ENCODE measurements at regions not wholly inside any gene's neighbourhood (a gene's known extent, or its start where the extent isn't known, plus 50 kb on each side); places are given as distances from the start of the nearest gene placed in this dataset.
"Not testable (repeated sequence)": the region's sequence is repeated elsewhere in the genome, so short reads cannot be mapped to it uniquely, and the experiment has no call there.

- TF ChIP-seq, protein P1, sequence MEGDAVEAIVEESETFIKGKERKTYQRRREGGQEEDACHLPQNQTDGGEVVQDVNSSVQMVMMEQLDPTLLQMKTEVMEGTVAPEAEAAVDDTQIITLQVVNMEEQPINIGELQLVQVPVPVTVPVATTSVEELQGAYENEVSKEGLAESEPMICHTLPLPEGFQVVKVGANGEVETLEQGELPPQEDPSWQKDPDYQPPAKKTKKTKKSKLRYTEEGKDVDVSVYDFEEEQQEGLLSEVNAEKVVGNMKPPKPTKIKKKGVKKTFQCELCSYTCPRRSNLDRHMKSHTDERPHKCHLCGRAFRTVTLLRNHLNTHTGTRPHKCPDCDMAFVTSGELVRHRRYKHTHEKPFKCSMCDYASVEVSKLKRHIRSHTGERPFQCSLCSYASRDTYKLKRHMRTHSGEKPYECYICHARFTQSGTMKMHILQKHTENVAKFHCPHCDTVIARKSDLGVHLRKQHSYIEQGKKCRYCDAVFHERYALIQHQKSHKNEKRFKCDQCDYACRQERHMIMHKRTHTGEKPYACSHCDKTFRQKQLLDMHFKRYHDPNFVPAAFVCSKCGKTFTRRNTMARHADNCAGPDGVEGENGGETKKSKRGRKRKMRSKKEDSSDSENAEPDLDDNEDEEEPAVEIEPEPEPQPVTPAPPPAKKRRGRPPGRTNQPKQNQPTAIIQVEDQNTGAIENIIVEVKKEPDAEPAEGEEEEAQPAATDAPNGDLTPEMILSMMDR (conservative IDR thresholded peaks at IDR 0.05; ENCODE audit: low read depth, low read length), result peak; percentile 69
- peak; percentile 86 for DNase-seq (ENCODE audit: low read depth)
- H3K4me3 ChIP-seq (ENCODE audit: low read depth, low read length), result not testable (repeated sequence)
Measured at GRCh38 chr17:15849054-15849453, 95.9 kb upstream of the ADORA2B start.

DNA sequence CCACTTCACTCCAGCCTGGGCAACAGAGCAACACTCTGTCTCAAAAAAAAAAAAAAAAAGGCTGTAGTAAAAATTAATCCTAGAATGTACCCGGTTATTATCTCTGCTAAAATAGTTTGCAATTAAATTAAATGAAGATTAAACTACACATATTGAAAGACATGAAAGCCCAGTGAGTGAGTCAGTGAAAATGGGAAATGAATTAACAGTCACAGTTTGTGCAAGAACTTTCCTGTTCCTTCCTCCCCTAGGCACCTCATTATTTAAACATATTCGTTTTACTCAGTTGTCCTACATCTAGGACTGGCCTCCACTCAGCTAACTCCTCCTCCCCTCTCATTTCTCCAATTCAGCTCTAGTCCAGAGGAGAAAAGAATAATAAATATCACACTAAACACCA lies 94.9 kb upstream of the ADORA2B start:
- peak; percentile 9 for DNase-seq (ENCODE audit: low read depth)
- not testable (repeated sequence) for H3K4me3 ChIP-seq (ENCODE audit: low read depth, low read length)

DNA sequence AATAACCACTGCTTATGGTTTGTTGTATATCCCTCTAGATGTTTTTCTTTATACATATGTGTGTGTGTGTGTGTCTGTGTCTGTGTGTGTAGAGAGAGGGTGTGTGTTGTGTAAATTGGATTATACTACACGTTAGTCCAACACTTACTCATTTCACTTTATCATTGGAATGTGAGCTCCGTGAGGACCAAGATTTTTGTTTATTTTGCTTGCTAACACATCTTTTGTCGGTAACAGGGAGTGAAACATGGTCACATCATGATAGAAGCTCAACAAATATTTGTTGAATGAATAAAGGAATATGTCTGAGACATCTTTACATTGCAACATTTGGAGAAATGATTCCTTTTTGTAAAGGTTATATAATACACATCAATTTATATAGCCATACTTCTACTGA lies 94.2 kb upstream of the ADORA2B start:
- DNase-seq (ENCODE audit: low read depth), result peak; percentile 65
- H3K4me3 ChIP-seq (ENCODE audit: low read depth, low read length), result not testable (repeated sequence)

DNA sequence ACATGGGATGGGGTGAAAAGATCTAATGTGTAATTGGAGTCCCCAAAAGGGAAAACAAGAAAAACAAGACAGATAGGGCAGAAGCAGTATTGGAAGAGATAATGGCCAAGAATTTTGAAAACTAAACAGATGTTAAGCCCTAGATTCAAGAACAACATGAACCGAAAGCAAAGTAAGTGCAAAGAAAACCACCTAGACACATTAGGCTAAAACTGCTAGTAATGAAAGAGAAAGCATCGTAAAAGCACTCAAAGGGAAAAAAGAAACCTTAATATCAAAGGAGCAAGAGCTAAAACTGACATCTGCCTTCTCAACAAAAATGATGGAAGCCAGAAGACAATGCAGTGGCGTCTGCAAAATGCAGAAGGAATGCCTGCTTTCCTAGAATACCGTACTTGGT lies 92.1 kb upstream of the ADORA2B start:
- not testable (repeated sequence) for DNase-seq (ENCODE audit: low read depth); H3K4me3 ChIP-seq (ENCODE audit: low read depth, low read length)

GRCh38 chr17:15856191-15856590 lies 88.7 kb upstream of the ADORA2B start:
- not testable (repeated sequence) for DNase-seq (ENCODE audit: low read depth); H3K4me3 ChIP-seq (ENCODE audit: low read depth, low read length)

DNA sequence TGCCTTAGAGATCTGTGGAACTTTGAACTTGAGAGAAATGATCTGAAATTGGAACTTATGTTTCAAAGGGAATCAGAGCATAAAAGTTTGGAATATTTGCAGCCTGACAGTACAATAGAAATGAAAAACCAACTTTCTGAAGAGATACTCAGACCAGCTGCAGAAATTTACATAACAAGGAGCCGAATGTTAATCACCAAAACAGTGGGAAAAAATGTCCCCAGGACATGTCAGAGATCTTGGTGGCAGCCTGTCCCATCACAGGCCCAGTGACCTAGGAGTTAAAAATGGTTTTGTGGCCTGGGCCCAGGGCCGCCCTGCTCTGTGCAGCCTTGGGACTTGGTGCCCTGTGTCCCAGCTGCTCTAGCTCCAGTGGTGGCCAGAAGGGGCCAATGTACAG lies 88.2 kb upstream of the ADORA2B start:
- not testable (repeated sequence) for H3K4me3 ChIP-seq (ENCODE audit: low read depth, low read length); DNase-seq (ENCODE audit: low read depth)

DNA sequence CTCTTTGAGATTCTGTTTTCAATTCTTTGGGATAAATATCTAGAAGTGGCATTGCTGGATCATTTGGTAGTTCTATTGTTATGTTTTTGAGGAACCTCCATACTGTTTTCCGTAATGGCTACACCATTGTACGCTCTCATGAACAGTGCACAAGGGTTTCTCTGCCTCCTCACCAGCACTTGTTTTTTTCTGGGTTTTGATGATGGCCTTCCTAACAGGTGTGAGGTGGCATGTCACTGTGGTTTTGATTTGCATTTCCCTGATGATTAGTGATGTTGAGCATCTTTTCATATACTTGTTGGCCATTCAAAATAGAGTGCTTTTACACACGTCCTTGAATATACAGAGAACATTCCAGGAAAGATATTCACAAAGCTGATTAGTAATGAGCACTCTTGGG lies 86.8 kb upstream of the ADORA2B start:
- not testable (repeated sequence) for DNase-seq (ENCODE audit: low read depth); H3K4me3 ChIP-seq (ENCODE audit: low read depth, low read length)

DNA sequence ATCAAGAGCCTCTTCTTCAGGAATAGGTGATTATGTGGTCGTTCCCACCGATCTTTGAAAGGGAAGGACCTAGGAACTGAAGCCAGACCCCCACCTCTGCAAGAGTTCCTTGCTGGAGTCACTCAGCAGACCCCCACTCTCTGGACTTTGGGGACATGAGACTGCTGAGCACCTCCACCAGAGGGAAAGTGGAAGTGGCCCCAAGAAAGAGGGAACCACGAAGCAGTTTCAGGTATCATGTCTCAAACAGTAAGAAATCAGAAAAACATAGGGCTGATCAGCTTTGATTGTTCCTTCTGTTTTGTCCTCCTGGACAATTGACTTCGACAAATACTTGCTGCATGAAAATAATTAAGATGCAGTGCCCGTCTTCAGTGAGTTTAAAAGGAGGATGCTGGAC lies 84.2 kb upstream of the ADORA2B start:
- DNase-seq (ENCODE audit: low read depth); H3K4me3 ChIP-seq (ENCODE audit: low read depth, low read length): not testable (repeated sequence)

GRCh38 chr17:15864061-15864460 lies 80.9 kb upstream of the ADORA2B start:
- not testable (repeated sequence) for DNase-seq (ENCODE audit: low read depth); H3K4me3 ChIP-seq (ENCODE audit: low read depth, low read length)

GRCh38 chr17:15864472-15864871 lies 80.5 kb upstream of the ADORA2B start:
- not testable (repeated sequence) for DNase-seq (ENCODE audit: low read depth); H3K4me3 ChIP-seq (ENCODE audit: low read depth, low read length)

DNA sequence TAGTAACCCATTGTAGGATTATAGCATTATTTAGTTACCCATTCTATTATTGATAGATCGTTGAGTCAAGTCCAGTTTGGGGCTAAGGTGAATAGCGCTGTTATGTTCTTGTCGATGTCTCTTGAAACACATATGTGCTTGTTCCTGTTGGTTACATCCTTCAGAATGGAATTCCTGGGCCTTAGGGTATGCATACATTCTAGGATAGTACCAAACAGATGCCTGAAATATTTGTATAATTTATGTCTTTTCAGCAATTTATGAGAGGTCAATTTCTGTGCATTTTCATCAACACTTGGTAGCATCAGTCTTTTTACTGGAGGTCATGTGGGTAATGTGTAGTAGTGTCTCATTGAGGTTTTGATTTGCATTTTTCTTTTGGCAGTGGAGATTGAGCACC lies 78.9 kb upstream of the ADORA2B start:
- DNase-seq (ENCODE audit: low read depth), result not testable (repeated sequence)

GRCh38 chr17:15867331-15867730 lies 77.6 kb upstream of the ADORA2B start:
- H3K4me3 ChIP-seq (ENCODE audit: low read depth, low read length); DNase-seq (ENCODE audit: low read depth): not testable (repeated sequence)

More for the DNA sequence above, 78.9 kb upstream of the ADORA2B start:
- H3K4me3 ChIP-seq (ENCODE audit: low read depth, low read length), result not testable (repeated sequence)

DNA sequence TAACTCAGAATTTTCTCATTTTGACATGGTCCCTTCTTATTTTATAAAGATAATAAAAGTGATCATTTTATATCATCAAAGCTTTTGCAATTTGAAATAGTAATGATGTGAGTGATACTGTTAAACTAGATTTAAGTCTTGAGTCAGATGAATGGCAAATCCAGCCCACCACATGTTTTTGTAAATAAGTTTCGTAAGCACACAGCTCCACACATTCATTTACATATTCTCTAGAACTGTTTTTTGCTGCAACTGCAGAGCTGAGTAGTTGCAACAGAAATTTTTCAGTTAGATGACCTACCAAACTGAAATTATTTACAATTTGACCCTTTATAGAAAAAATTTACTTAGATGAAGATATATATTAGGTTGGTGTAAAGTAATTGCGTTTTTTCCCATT lies 75.1 kb upstream of the ADORA2B start:
- DNase-seq (ENCODE audit: low read depth); H3K4me3 ChIP-seq (ENCODE audit: low read depth, low read length): not testable (repeated sequence)

- not testable (repeated sequence) for H3K4me3 ChIP-seq (ENCODE audit: low read depth, low read length); DNase-seq (ENCODE audit: low read depth)
Measured at GRCh38 chr17:15872677-15873076, 72.3 kb upstream of the ADORA2B start.

- DNase-seq (ENCODE audit: low read depth); H3K4me3 ChIP-seq (ENCODE audit: low read depth, low read length): not testable (repeated sequence)
Measured at GRCh38 chr17:15877882-15878500, 66.9 kb upstream of the ADORA2B start.
